ENCODE measurements at regions not wholly inside any gene's neighbourhood (a gene's known extent, or its start where the extent isn't known, plus 50 kb on each side); places are given as distances from the start of the nearest gene placed in this dataset.

DNA sequence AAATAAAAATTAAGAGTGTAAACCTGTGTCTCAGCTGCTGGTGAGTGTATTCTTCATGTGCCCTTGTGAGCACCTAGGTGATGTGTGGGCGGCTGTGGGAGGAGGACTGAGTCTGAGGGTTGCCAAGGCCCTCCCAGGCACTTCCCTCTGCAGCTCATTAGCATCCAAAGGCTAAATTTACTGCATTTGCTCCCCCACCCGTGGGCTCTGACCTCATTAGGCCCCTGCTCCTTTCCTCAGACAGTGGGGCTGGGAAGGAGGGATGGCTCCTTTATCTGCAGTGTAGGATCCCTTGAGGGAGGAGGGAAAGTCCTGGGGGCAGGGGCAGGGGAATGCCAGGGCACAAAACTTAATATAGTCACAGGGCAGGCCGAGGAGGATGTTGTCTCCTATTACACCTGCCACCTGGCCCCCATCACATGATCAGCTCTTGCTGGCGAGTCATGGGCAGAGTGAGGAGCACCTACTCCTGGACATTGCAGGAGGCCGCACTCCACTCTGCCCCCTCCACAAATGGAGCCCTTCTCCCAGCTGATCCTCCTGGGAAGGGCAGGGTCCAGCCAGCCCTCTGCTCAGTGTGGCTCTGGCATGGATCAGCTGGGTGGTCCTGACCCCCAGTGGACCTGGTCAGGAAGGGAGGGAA lies 133.2 kb downstream of the MRPL14 start:
- Histone ChIP-seq H3K4me2 (ENCODE audit: insufficient read depth, low read length) (no peak overlapping the region), H3K36me3 (ENCODE audit: insufficient read depth, low read length) (no peaks in the 10 kb centered on the region), H3K27me3 (ENCODE audit: insufficient read depth, low read length, poor library complexity) (no peaks in the 10 kb centered on the region), H3K9ac (ENCODE audit: low read depth, low read length) (no peak overlapping the region), H2AFZ (ENCODE audit: low read depth, low read length) (no peak overlapping the region), H3K4me1 (ENCODE audit: insufficient read depth, low read length) (peaks cover 5% of the 10 kb centered on the region; the same call in 1 of the 2 replicates), H3K27ac (ENCODE audit: low read length) (no peak overlapping the region), H3K9me3 (ENCODE audit: insufficient read depth, low read length, severe bottlenecking) (no peaks in the 10 kb centered on the region), H3K79me2 (ENCODE audit: insufficient read depth, low read length) (no peaks in the 10 kb centered on the region), H3K4me3 (ENCODE audit: low read depth in 1 of 2, low read length in 2 of 2) (no peak overlapping the region), H4K20me1 (ENCODE audit: insufficient read depth, low read length) (no peaks in the 10 kb centered on the region)
- TF ChIP-seq EZH2 (IDR thresholded peaks at IDR 0.05; ENCODE audit: borderline replicate concordance, low read depth, low read length, severe bottlenecking) = no peak
- ATAC-seq (ENCODE audit: insufficient read depth, low read depth) = no peak
- no peak for DNase-seq

DNA sequence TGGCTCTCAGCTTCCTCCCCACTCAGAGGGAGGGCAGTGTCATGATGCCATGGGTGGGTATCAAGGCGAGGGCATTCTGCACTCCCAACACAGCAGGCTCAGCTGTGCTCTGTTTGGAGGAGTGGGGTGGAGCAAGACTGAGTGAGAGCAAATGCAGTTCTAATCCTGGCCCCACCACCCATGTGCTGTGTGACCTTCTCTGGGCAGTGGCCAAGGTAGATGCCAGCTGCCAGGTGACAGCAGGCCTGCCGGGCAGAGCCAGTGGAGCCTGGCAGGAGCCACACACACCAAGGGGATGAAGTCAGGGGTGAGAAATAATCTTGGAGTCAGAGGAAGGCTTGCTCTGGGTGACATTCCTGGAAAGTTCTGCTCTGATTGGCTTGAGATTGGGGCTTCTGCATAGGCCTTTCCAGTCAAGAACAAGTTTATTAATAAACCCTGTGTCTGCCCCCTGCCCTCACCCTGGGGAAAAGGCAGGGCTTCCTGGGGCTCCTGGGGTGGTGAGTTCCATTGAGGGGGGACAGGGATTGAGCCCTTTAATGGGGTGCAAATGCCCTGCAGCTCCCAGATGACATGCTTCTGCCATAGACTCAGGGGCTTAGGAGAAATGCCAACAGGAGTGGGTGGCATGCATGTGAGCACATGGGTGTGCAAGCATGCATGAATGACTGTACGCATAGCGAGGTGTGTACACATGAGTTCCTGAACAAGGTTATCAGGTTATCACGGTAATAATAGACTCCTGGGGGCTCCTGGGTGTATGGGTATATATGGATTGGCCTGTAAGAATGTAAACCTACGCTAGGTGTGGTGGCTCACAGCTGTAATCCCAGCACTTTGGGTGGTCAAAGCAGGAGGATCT lies 134.2 kb downstream of the MRPL14 start:
- DNase-seq (no peak), ATAC-seq (ENCODE audit: insufficient read depth, low read depth) (no peak)
- Histone ChIP-seq H3K9me3 (ENCODE audit: insufficient read depth, low read length, severe bottlenecking) (no peaks in the 10 kb centered on the region), H3K4me1 (ENCODE audit: insufficient read depth, low read length) (no peaks in the 10 kb centered on the region), H3K27me3 (ENCODE audit: insufficient read depth, low read length, poor library complexity) (no peaks in the 10 kb centered on the region), H3K4me2 (ENCODE audit: insufficient read depth, low read length) (no peak overlapping the region), H3K27ac (ENCODE audit: low read length) (no peak overlapping the region), H2AFZ (ENCODE audit: low read depth, low read length) (no peak overlapping the region), H3K9ac (ENCODE audit: low read depth, low read length) (no peak overlapping the region), H3K4me3 (ENCODE audit: low read depth in 1 of 2, low read length in 2 of 2) (no peak overlapping the region), H3K79me2 (ENCODE audit: insufficient read depth, low read length) (no peaks in the 10 kb centered on the region), H3K36me3 (ENCODE audit: insufficient read depth, low read length) (no peaks in the 10 kb centered on the region), H4K20me1 (ENCODE audit: insufficient read depth, low read length) (no peaks in the 10 kb centered on the region)
- TF ChIP-seq, protein P1, sequence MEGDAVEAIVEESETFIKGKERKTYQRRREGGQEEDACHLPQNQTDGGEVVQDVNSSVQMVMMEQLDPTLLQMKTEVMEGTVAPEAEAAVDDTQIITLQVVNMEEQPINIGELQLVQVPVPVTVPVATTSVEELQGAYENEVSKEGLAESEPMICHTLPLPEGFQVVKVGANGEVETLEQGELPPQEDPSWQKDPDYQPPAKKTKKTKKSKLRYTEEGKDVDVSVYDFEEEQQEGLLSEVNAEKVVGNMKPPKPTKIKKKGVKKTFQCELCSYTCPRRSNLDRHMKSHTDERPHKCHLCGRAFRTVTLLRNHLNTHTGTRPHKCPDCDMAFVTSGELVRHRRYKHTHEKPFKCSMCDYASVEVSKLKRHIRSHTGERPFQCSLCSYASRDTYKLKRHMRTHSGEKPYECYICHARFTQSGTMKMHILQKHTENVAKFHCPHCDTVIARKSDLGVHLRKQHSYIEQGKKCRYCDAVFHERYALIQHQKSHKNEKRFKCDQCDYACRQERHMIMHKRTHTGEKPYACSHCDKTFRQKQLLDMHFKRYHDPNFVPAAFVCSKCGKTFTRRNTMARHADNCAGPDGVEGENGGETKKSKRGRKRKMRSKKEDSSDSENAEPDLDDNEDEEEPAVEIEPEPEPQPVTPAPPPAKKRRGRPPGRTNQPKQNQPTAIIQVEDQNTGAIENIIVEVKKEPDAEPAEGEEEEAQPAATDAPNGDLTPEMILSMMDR (IDR thresholded peaks at IDR 0.05; ENCODE audit: borderline replicate concordance, extremely low read depth, low read length, poor library complexity, severe bottlenecking) = no peak
- no peak for TF ChIP-seq EZH2 (IDR thresholded peaks at IDR 0.05; ENCODE audit: borderline replicate concordance, low read depth, low read length, severe bottlenecking)

DNA sequence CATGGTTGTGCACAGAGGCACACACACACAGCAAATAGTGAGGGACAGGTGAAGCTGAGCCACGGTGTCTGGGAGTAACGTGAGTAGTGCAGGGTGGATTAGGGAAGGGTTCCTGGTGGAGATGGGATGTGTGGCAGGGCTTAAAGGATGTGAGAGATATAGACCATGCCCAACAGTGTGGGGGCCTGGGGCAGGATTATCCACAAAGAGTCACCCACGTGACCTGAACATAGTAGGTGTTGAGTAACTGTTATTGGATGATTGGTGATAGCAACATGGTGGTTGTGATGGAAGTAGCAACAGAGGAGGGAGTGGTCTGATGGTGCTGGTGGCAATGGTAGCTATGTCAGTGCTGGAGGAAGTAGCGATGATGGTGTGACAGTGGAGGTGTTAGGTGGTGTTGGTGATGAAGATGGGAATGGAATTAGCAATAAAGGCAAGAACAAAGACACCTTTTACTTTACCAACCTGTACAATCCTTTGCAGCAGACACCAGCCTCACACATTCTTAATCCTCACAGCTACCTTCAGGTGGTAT lies 135.1 kb downstream of the MRPL14 start:
- H3K4me3 ChIP-seq (ENCODE audit: low read depth in 1 of 2, low read length in 2 of 2) = no peak overlapping the region
- H3K27ac ChIP-seq (ENCODE audit: low read length) = no peak overlapping the region
- H3K36me3 ChIP-seq (ENCODE audit: insufficient read depth, low read length) = no peaks in the 10 kb centered on the region
- no peaks in the 10 kb centered on the region for H4K20me1 ChIP-seq (ENCODE audit: insufficient read depth, low read length)
- DNase-seq (no peak), ATAC-seq (ENCODE audit: insufficient read depth, low read depth) (no peak)
- H3K4me1 ChIP-seq (ENCODE audit: insufficient read depth, low read length) = no peaks in the 10 kb centered on the region
- no peak overlapping the region for H2AFZ ChIP-seq (ENCODE audit: low read depth, low read length)
- H3K27me3 ChIP-seq (ENCODE audit: insufficient read depth, low read length, poor library complexity) = no peaks in the 10 kb centered on the region
- H3K4me2 ChIP-seq (ENCODE audit: insufficient read depth, low read length) = no peak overlapping the region
- H3K79me2 ChIP-seq (ENCODE audit: insufficient read depth, low read length) = no peaks in the 10 kb centered on the region
- TF ChIP-seq, protein P1 (IDR thresholded peaks at IDR 0.05; ENCODE audit: borderline replicate concordance, extremely low read depth, low read length, poor library complexity, severe bottlenecking) = no peak
- no peak for TF ChIP-seq EZH2 (IDR thresholded peaks at IDR 0.05; ENCODE audit: borderline replicate concordance, low read depth, low read length, severe bottlenecking)
- no peaks in the 10 kb centered on the region for H3K9me3 ChIP-seq (ENCODE audit: insufficient read depth, low read length, severe bottlenecking)
- H3K9ac ChIP-seq (ENCODE audit: low read depth, low read length) = no peak overlapping the region

All from DND-41 (cell line).